GM11168 (cell line): ENCODE measurements at regions not wholly inside any gene's neighbourhood (a gene's known extent, or its start where the extent isn't known, plus 50 kb on each side); places are given as distances from the start of the nearest gene placed in this dataset.

Experiments
- in situ Hi-C: fragments of 300-500 bp; cut with MboI; formaldehyde crosslinking; loops from one replicate; pipeline ENCODE4 v1.12.0; 2022; ENCODE audit warnings: low sequenced_read_pairs; ENCODE audit not compliant: unreplicated experiment

DNA sequence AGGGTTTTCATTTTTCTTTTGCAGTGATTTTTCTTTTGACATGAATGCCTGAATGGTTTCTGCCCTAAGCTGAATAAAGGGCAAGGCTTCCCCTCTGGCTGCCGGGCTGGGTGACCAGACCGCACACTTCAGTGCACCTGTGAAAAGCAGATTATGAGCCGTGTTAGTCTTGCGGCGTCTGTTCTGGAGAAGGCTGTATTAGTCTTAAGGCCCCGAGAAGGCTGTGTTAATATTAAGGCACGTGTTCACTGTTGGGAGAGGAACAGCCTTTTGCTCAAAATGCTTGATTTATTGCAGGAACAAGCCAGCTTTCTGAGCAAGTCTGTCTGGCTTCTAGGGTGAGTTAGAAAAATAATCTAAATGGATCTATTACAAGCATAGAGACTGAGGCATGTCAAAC, 54.7 kb upstream of the DNAH14 start:
- in situ Hi-C loops: loop anchor here (25.0 kb wide), 1 partner anchor 362 kb away; no protein-coding TSS in a partner anchor

DNA sequence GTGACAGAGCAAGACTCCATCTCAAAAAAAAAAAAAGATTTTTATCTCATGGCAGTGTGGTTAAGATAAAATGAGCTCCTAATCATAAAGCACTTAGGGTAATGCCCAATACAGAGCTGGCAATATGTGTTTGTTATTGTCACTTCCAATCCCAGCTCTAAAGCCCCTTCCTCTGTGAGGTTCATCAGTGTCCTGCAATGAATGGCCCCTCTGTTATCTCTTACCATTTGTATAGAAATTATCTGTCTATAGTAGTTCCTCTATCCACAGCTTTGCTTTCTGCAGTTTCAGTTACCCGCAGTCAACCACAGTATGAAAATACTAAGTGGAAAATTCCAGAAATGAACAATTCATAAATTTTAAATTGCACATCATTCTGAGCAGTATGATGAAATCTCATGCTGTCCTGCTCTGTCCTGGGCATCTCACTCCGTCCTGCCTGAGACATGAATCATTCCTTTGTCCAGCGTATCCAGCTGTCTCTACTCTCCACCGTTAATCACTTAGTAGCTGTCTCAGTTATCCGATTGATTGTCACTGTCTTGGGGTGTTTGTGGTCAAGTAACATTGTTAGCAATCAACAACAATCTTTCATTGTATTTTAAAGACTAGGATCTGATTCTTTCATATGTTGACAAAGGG, 50.2 kb upstream of the DNAH14 start:
- in situ Hi-C loops: no loop called here
